ENCODE measurements at regions not wholly inside any gene's neighbourhood (a gene's known extent, or its start where the extent isn't known, plus 50 kb on each side); places are given as distances from the start of the nearest gene placed in this dataset.

GRCh38 chr2:177114712-177115111 is 97.9 kb upstream of the HNRNPA3 start:
- H3K4me1 Mint-ChIP-seq (ENCODE audit: low read depth, unreplicated experiment) = peaks cover 9% of the 10 kb centered on the region
- intact Hi-C loops (cut with micrococcal nuclease; ENCODE audit: unreplicated experiment) = no loop called here
- no peaks in the 10 kb centered on the region for H3K36me3 Mint-ChIP-seq (ENCODE audit: insufficient read depth, unreplicated experiment)
- no TSS peak for BruUV-seq (replicated peaks)
- H3K27me3 Mint-ChIP-seq (ENCODE audit: unreplicated experiment) = no peaks in the 10 kb centered on the region
- CTCF ChIA-PET = no interaction called here
- H3K4me3 Mint-ChIP-seq (ENCODE audit: low read depth, unreplicated experiment) = no peak overlapping the region
- H3K9me3 Mint-ChIP-seq (ENCODE audit: low read depth, unreplicated experiment) = no peaks in the 10 kb centered on the region
- H3K27ac Mint-ChIP-seq (ENCODE audit: unreplicated experiment) = no peak overlapping the region
- no peak for DNase-seq
- TF ChIP-seq CTCF (IDR thresholded peaks at IDR 0.05; ENCODE audit: unreplicated experiment) = no peak

GRCh38 chr2:177117755-177118154 is 94.8 kb upstream of the HNRNPA3 start:
- Mint-ChIP-seq H3K4me3 (ENCODE audit: low read depth, unreplicated experiment) (no peak overlapping the region), H3K36me3 (ENCODE audit: insufficient read depth, unreplicated experiment) (no peaks in the 10 kb centered on the region), H3K4me1 (ENCODE audit: low read depth, unreplicated experiment) (peaks cover 9% of the 10 kb centered on the region), H3K27me3 (ENCODE audit: unreplicated experiment) (no peaks in the 10 kb centered on the region), H3K27ac (ENCODE audit: unreplicated experiment) (no peak overlapping the region), H3K9me3 (ENCODE audit: low read depth, unreplicated experiment) (no peaks in the 10 kb centered on the region)
- CTCF ChIA-PET = no interaction called here
- DNase-seq = no peak
- intact Hi-C loops (cut with micrococcal nuclease; ENCODE audit: unreplicated experiment) = no loop called here
- no TSS peak for BruUV-seq (replicated peaks)
- TF ChIP-seq CTCF (IDR thresholded peaks at IDR 0.05; ENCODE audit: unreplicated experiment) = no peak

- no peak for TF ChIP-seq CTCF (IDR thresholded peaks at IDR 0.05; ENCODE audit: unreplicated experiment)
- CTCF ChIA-PET = interaction anchor here (0.7 kb wide), 1 partner anchor 1783 kb away, joined by 3 read pairs; no protein-coding TSS in a partner anchor
- no TSS peak for BruUV-seq (replicated peaks)
- no peaks in the 10 kb centered on the region for H3K9me3 Mint-ChIP-seq (ENCODE audit: low read depth, unreplicated experiment)
- H3K27ac Mint-ChIP-seq (ENCODE audit: unreplicated experiment) = no peak overlapping the region
- no peaks in the 10 kb centered on the region for H3K27me3 Mint-ChIP-seq (ENCODE audit: unreplicated experiment)
- no peak overlapping the region for H3K4me3 Mint-ChIP-seq (ENCODE audit: low read depth, unreplicated experiment)
- H3K36me3 Mint-ChIP-seq (ENCODE audit: insufficient read depth, unreplicated experiment) = no peaks in the 10 kb centered on the region
- intact Hi-C loops (cut with micrococcal nuclease; ENCODE audit: unreplicated experiment) = no loop called here
- H3K4me1 Mint-ChIP-seq (ENCODE audit: low read depth, unreplicated experiment) = peaks cover 9% of the 10 kb centered on the region
- DNase-seq = no peak
Measured at GRCh38 chr2:177118636-177119035, 94.0 kb upstream of the HNRNPA3 start.

GRCh38 chr2:177119099-177119498 is 93.5 kb upstream of the HNRNPA3 start:
- no peak overlapping the region for H3K4me3 Mint-ChIP-seq (ENCODE audit: low read depth, unreplicated experiment)
- no peak for DNase-seq
- CTCF ChIA-PET = interaction anchor here (0.7 kb wide), 1 partner anchor 1783 kb away, joined by 3 read pairs; no protein-coding TSS in a partner anchor
- no peak overlapping the region for H3K27ac Mint-ChIP-seq (ENCODE audit: unreplicated experiment)
- peaks cover 9% of the 10 kb centered on the region for H3K4me1 Mint-ChIP-seq (ENCODE audit: low read depth, unreplicated experiment)
- TF ChIP-seq CTCF (IDR thresholded peaks at IDR 0.05; ENCODE audit: unreplicated experiment) = no peak
- intact Hi-C loops (cut with micrococcal nuclease; ENCODE audit: unreplicated experiment) = no loop called here
- no peaks in the 10 kb centered on the region for H3K36me3 Mint-ChIP-seq (ENCODE audit: insufficient read depth, unreplicated experiment)
- H3K9me3 Mint-ChIP-seq (ENCODE audit: low read depth, unreplicated experiment) = no peaks in the 10 kb centered on the region
- BruUV-seq (replicated peaks) = no TSS peak
- no peaks in the 10 kb centered on the region for H3K27me3 Mint-ChIP-seq (ENCODE audit: unreplicated experiment)

All from Calu3 (cell line).